Colonic mucosa (tissue), 4 donors: ENCODE measurements at regions not wholly inside any gene's neighbourhood (a gene's known extent, or its start where the extent isn't known, plus 50 kb on each side); places are given as distances from the start of the nearest gene placed in this dataset.

Experiments
- DNase-seq: peaks from one replicate; pipeline ENCODE4 v3.0.0-alpha.2; 2020
- H3K27ac ChIP-seq: fragments of 200-600 bp; one replicate; pipeline ENCODE4 v1.8.0; 2021
- H3K27me3 ChIP-seq: fragments of 200-600 bp; one replicate; pipeline ENCODE4 v1.8.0; 2021
- H3K36me3 ChIP-seq: fragments of 200-600 bp; one replicate; pipeline ENCODE4 v1.8.0; 2021
- H3K4me1 ChIP-seq: fragments of 200-600 bp; one replicate; pipeline ENCODE4 v1.8.0; 2021; ENCODE audit warnings: mild to moderate bottlenecking
- H3K4me3 ChIP-seq: fragments of 200-600 bp; one replicate; pipeline ENCODE4 v1.8.0; 2021
- H3K9ac ChIP-seq, 2 donors: one replicate each; pipeline ENCODE4 v1.7.0; 2013; ENCODE audit warnings: control low read depth in 2 of 2, low read depth in 2 of 2, low read length in 2 of 2
- H3K9me3 ChIP-seq: fragments of 200-600 bp; one replicate; pipeline ENCODE4 v1.8.0; 2021
- CTCF ChIP-seq: fragments of 200-600 bp; IDR thresholded peaks from one replicate; pipeline ENCODE4 v1.8.0; 2022; ENCODE audit warnings: antibody characterized with exemption, mild to moderate bottlenecking
- intact Hi-C: fragments of 100-400 bp; cut with DNase I; formaldehyde crosslinking; loops from one replicate; pipeline ENCODE4 v1.14.1; 2022
- donor health status: healthy.
- donor health status: DM: no; HTN: no; CAD: no.
- donor health status: DM: no; HTN: no; CAD: no.

GRCh38 chr20:22127587-22127986 lies 422.1 kb downstream of the PAX1 start:
- Histone ChIP-seq H3K36me3 (no peaks in the 10 kb centered on the region), H3K27me3 (no peaks in the 10 kb centered on the region), H3K4me1 (no peaks in the 10 kb centered on the region), H3K9me3 (no peaks in the 10 kb centered on the region), H3K4me3 (no peak overlapping the region), H3K9ac (no peak overlapping the region), H3K27ac (no peak overlapping the region)
- TF ChIP-seq CTCF, result no peak
- no peak for DNase-seq
- intact Hi-C loops, result no loop called here

GRCh38 chr20:22106308-22106938 lies 401.0 kb downstream of the PAX1 start:
- Histone ChIP-seq H3K4me1 (no peaks in the 10 kb centered on the region), H3K4me3 (no peak overlapping the region), H3K36me3 (no peaks in the 10 kb centered on the region), H3K27ac (no peak overlapping the region), H3K9me3 (no peaks in the 10 kb centered on the region), H3K27me3 (no peaks in the 10 kb centered on the region), H3K9ac (no peak overlapping the region)
- intact Hi-C loops, result loop anchor here (10.0 kb wide), 1 partner anchor 292 kb away; no protein-coding TSS in a partner anchor
- no peak for TF ChIP-seq CTCF
- DNase-seq, result no peak

GRCh38 chr20:22101606-22102005 lies 396.1 kb downstream of the PAX1 start:
- Histone ChIP-seq H3K9me3 (no peaks in the 10 kb centered on the region), H3K4me3 (no peak overlapping the region), H3K9ac (no peak overlapping the region), H3K27me3 (no peaks in the 10 kb centered on the region), H3K27ac (no peak overlapping the region), H3K4me1 (no peaks in the 10 kb centered on the region), H3K36me3 (no peaks in the 10 kb centered on the region)
- intact Hi-C loops, result loop anchor here (10.0 kb wide), 1 partner anchor 287 kb away; no protein-coding TSS in a partner anchor
- DNase-seq, result no peak
- no peak for TF ChIP-seq CTCF

GRCh38 chr20:22100686-22101085 lies 395.2 kb downstream of the PAX1 start:
- Histone ChIP-seq H3K4me1 (no peaks in the 10 kb centered on the region), H3K9ac (no peak overlapping the region), H3K27ac (no peak overlapping the region), H3K4me3 (no peak overlapping the region), H3K9me3 (no peaks in the 10 kb centered on the region), H3K36me3 (no peaks in the 10 kb centered on the region), H3K27me3 (no peaks in the 10 kb centered on the region)
- TF ChIP-seq CTCF, result no peak
- intact Hi-C loops, result loop anchor here (10.0 kb wide), 1 partner anchor 286 kb away; no protein-coding TSS in a partner anchor
- no peak for DNase-seq

- intact Hi-C loops, result no loop called here
- Histone ChIP-seq H3K4me3 (no peak overlapping the region), H3K36me3 (no peaks in the 10 kb centered on the region), H3K4me1 (no peaks in the 10 kb centered on the region), H3K27ac (no peak overlapping the region), H3K27me3 (no peaks in the 10 kb centered on the region), H3K9ac (no peak overlapping the region), H3K9me3 (no peaks in the 10 kb centered on the region)
- no peak for DNase-seq
- TF ChIP-seq CTCF, result no peak
Measured at GRCh38 chr20:22099348-22099747, 393.9 kb downstream of the PAX1 start.
